Globus pallidus (tissue), 1 donor: ENCODE measurements at regions not wholly inside any gene's neighbourhood (a gene's known extent, or its start where the extent isn't known, plus 50 kb on each side); places are given as distances from the start of the nearest gene placed in this dataset.

Source experiments
- DNase-seq: peaks from one replicate; pipeline ENCODE4 v3.0.0-alpha.2; 2015; ENCODE audit warnings: low spot score

DNA sequence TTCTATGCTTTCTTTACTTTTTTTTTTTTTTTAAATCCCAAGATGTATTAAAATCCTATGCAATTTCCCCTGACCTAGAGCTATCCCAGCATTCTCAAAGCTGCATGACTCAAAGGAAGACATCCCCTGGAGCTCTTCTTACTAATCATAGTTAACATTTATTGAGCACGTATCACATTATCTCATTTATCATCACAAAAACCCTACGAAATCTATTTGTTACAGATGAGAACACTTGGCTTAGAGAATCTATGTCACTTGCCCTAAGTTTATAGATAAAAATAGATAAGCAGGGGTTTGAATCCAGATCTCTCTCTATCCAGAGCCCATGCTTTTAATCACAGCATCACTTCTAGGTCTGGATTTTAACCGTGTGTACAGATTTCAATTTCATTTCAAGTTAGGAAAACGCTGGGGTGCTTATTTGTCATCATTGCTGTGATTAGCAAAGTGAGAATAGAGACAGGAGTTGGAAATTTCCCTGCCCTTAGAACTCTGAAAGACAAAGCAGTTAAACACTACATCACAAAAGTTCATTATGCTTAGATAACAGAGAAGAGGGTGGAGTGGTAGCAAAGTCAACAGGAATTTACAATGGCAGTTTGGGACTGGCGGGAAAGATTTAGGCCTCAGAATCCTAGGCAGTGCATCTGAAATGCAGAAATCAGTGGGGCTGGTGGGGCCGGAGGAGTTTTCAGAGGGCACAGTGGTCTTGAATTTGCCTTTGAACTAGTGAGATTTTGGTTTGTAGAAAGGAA, 177.7 kb upstream of the FRMD6 start:
- DNase-seq = no peak

DNA sequence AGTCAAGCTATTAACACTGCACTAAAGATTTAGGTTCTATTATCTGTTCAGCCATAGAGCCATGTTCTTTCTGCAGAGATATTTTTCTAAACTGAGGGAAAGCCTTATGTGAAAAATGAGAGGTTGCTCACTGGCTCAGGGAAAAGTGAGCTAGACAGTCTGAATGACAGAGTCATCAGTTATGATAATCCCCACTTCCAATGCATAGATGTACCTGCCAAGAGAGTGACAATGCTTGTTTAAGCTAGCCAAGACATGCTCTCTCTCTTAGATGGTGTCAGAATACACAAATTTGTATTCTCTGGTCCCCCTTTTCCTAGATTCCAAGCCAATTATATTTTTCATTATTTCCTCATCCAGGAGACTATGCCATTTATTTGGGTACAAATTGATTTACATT, 176.9 kb upstream of the FRMD6 start:
- no peak for DNase-seq

DNA sequence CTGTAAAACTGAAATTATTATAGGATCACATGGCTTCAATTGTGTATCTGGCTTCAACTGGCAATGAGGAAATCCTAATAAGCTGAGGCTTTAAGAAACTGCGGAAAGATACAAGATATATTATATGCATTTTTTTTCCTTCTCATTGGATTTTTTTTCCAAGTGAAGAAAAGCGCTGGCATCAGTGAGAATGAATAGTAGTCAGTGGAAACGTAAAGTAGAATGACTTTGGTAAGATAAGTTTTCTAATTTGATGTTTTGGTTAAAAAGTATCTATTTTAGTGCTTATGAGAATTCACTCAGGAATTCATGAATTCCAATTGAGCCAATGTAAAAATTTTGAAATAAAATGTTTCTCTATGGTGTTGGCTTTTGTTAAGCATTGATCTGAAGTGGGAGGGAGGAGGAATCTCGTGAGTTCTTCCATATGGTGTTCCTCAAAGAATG, 173.5 kb upstream of the FRMD6 start:
- no peak for DNase-seq

DNA sequence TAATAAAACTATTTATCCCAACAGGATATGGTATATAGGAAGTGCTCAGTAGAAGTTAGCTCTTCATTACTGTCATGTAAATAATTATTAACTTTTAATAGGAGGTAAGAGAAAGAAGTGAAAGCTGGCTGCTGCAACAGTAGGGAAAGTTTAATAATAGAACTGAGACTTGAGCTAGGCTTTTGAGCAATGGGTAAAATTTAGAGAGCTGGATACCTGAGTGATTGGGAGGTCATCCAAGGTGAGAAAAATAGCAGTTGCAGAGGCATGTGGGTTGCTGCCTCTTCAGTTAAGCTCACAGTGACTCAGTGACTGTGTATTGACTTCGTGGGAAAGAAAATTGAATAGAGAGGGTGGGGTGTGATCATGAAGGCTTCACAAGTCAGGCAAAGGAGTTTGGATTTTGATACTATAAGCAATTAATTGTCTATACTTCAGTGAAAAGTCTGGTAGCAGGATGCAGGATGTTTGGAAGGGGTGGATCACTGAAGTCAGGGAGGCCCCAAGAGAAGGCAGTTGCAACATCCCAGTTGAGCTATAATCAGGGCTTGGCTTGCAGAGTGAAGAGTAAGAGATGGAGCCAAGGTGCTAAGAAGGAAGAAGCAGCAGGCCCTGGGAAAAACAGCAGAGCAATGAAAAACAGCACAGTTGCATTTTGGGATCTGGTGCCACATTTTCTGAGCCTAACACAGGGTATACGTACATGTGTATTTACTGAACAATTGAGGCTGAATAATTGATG, 172.0 kb upstream of the FRMD6 start:
- DNase-seq = no peak

DNA sequence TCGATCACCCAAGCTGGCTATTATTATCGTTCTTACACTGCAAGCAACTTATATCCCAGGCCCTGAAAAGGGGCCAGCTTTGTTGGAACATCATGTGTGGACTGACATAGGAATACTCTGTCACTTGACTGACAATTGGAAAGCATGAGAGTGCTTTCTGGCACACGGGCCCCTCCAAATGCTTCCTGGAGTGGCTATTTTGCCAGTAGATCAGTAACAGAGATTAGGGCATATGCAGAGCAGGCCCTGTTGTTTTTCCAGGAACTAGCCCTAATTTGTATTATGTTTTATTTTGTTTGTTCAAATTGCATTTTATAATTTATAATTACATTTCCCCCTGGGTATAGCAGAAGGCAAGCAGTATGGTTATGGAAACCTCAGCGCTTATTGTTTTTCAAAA, 170.1 kb upstream of the FRMD6 start:
- no peak for DNase-seq

DNA sequence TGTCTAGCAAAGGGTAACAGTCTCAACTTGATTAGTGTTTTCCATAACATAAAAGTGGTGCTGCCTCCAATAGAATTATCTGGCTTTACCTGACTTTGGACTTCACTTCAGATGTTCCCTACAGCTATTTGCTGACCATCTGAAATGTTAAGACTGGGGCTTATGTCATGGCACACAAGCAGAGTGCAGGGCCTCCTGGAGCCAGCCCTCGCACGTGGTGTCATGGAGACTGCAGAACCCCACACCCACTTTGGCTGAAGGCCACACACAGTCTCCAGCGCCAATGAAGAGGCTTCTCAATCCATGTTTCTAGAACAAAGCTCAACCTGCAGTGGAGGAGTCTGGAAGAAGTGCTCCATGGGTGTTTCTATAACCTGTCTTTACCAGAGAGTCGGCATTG, 169.6 kb upstream of the FRMD6 start:
- DNase-seq = no peak

DNA sequence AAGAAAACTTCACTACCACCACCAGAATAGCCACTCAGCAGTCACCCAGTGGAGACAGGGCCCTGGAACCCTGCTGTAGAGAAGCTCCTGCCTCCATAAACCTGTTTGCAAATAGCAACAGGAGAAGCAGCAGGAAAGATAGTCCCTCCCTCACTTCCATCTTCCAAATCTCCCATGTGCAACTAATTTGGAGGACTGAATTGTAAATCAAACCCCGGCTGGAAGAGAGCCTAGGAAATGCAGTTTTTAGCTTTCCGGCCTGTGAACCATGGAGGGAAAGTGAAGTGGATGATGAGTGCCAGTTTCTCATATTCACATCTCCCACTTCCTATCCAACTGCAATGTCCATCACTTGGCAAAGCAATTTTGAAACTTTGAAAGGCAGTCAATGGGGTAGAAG, 167.2 kb upstream of the FRMD6 start:
- DNase-seq = no peak

DNA sequence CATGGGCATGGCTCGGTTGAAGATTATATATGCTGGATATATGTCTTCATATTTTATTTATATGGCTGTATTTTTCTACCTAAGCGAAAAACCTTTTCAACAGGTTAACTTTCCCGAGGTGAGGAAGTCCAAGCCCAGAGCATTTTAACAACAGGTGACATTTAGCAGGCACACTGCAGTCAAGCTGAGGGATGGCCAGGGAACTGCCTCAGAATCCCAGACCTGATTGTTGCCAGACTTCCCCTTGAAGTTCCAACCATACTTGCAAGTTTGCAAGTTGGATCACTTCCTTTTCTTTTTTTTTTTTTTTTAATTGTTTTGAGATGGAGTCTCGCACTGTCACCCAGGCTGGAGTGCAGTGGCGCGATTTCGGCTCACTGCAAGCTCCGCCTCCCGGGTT, 166.0 kb upstream of the FRMD6 start:
- DNase-seq = no peak

DNA sequence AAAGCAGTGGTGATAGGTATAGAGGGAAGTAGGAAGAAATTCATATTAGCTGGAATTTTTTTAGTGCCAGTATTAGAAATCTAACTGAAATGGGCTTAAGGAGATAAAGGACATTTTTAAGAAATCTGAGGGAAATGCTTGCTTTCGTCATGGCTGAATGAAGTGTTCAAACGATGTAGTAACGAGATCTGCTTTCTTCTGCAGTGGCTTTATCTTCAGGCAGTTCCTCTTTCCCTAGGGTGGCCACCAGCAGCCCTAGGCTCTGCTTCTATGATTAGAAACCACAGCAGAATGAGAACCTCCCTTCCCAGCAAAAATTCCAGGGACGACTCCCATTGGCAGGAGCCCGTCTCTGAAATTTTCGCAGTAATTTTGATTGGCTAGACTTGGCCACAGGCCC, 163.9 kb upstream of the FRMD6 start:
- DNase-seq = no peak

DNA sequence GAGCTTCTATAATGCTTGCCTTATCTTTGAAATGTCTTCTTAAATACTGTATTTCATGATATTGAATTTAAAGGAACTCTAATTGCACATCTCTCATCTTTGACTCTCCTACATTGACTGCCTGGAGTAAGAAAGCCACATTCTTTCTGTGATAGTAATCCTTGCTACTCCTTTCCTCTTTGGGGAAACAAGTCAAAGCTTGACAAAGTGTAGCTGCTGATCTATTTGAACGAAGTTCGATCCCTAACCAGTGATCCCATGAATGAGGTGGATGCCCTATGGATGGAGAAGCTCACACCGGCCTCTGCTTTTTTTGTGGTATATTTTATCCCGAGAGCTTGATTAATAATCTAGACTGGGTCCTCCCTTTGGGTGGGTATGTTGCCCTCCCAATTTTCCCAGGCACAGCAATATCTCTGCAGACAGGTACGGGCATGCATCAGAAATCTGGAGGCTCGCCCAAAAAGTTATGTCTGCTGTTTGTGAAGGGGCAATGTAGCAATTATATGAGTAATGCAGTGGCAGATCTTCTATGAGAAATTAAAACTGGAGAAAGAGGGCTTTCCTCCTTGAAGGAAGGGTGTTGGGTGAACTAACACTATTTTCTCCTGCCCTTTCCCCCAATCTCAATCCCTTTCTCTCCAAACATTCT, 163.0 kb upstream of the FRMD6 start:
- DNase-seq = no peak

DNA sequence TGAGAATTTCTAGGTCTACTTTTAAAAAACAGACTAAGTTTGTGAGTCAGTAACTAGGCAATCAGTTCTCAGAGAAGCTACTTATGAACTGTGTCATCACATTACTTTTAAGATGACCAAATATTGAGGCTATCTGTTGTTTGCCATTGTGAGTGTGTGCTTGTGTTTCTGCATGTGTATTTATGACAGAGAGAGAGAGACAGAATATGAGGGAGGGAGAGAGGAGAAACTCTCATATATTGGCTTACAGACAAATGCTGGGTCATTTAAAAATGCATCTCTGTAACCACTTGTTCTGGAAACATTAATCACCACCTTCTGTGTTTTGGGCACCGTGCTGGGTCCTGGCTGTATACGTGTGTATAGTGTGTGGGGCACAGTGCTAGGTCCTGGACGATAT, 161.5 kb upstream of the FRMD6 start:
- DNase-seq = no peak

DNA sequence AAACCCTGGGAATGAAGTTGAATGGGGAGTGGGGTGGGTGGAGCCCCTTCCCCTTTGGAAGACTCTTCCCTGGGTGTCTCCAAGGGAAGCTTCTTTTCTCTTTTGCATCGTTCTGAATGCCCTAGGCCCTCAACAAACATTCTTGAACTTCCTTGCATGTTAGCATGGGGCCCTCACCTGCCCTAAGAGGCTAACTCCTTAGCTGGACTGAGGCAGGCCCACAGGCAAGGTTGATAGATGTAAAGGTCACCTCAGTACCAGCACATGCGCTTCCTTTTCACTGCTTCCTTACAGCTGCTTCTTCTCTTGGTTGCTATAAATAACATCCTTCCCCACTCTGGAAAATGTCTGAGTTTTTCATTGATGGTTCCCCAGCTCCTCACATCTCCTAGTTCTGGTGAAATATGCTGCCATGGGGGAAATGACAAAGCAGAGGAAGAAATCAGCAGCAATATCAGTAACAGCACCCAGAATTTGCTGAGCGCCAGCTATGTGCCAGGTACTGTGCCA, 160.6 kb upstream of the FRMD6 start:
- no peak for DNase-seq

DNA sequence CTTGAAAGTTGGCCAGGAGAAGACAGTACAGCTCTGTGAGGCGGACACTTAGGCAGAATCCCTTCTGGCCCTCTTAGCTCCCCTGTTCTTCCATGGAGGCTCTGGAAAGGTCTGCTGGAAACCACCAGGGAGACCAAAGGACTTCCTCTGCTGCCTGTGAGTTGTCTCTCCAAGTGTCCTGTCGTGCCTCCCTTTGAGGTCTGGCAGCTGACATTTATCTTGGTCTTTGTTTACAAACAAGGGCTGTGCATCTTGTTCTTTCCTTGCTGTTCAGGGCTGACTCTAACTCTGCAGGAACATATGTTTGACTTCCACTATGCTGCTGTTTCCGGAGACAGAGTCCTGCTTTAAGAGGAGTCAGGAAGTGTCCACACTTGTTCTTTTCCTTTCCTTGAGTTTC, 159.9 kb upstream of the FRMD6 start:
- DNase-seq = no peak

DNA sequence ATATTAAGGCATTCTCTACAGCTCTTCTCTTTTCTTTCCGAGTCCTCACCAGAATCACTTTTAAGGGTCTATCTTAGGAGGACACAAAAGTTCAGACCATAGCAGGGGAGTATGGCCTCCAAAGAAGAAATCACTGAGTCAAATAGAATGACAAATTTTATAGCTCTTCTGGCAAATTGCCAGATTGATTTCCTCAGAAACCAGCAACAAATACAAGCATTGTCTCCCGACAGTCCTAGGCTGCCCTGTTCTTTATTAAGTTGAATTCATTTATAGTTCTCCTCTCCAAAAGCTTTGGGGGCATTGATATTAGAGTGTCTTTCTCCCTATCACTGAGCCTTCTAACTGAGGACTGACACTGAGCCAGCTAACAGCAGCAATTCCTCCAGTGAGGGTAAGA, 156.4 kb upstream of the FRMD6 start:
- DNase-seq = no peak

DNA sequence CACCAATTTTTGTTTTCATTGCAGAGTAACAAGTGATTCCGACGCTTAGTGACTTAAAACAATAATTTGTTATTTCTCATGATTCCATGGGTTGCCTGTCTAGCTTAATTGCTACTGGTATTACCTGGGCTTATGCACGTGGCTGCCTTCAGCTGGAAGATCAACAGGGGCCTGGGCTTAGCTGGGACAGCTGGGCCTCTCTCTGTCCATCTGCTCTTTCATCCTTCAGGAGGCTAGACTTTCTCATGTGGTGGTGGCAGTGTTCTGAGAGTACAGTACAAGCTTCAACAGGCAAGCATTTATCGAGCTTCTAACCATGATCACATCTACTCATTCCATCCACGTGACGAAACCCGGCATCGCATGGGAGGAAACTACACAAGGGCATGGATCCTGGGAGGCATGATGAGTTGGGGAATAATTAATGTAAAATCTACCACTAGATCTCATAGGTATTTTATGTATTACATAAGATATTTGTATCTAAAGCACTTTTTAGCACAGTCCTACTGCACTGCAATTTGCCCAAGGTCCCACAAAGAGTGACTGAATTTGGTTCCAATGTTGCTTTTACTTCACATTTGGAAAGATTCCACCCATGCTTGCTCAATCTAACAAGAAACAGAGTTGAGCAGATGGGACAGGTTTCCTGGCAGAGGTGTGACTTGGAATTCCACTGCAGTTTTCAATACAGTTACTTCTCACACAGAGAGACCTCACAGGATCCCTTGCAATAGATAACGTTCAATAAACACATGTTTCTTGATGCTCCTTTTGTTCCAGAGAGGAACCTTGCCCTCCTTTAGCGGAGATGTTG, 153.1 kb upstream of the FRMD6 start:
- DNase-seq = no peak

DNA sequence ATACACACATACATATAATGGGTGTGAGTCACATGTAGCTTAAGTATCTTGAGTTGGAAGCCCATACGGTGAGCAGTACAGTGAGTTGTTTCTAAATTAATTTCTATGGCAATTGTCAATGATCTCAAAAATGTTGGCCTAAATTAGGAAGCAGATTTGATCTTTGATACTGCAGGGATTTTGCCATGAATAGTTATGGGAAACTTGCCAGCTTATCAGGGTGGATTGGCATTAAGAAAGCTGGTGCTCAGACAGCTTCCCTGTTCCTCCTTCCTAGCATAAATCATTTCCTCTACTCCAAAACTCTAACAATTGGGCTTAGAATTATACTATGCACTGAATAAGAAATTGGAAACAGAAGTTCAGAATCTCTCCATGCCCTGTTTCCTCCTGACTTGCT, 150.9 kb upstream of the FRMD6 start:
- no peak for DNase-seq

DNA sequence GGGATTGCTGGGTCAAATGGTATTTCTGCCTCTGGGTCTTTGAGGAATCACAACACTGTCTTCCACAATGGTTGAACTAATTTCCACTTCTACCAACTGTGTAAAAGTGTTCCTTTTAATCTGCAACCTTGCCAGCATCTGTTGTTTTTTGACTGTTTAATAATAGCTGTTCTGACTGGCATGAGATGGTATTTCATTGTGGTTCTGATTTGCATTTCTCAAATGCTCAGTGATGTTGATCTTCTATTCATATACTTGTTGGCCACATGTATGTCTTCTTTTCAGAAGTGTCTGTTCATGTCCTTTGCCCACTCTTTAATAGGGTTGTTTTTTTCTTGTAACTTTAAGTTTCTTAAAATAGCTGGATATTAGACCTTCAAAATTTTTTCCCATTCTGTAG, 150.0 kb upstream of the FRMD6 start:
- no peak for DNase-seq

DNA sequence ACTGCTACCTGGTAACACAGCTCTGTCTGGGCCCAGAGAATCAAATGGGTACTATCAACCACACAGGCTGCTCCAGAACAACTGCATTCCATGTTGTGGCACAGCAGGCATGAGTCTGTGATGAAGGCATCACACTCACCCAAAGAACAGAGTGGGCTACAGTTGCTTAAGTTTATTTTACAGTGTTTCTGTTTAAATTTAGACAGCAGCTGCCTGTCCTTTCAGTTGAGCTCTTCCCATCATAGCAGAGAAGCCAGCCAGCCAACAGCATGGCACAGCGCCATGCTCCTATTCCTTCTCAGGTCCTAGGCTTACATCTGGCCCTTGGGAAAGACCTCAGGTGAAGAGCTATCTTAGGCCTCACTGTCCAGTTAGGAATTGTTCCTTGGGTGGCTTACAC, 147.0 kb upstream of the FRMD6 start:
- no peak for DNase-seq

DNA sequence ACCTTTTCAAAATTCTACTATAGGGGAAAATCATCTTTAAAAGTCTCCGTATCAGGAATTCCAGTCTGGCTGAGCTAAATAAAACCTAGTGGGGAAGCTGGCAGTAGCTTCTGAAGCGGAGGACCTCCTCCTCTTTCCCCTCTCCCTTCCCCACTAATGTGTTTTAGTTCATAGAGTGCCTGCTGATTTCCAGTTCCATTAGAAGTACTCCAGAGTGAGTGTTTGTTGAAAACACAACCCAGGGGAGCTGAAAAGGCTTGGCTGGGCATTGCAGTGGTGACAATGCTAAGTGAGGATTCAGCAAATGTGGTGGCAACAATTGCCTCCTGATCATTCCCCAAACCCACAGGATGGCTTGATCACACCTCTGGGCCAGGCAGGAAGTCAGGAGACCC, 144.2 kb upstream of the FRMD6 start:
- no peak for DNase-seq

DNA sequence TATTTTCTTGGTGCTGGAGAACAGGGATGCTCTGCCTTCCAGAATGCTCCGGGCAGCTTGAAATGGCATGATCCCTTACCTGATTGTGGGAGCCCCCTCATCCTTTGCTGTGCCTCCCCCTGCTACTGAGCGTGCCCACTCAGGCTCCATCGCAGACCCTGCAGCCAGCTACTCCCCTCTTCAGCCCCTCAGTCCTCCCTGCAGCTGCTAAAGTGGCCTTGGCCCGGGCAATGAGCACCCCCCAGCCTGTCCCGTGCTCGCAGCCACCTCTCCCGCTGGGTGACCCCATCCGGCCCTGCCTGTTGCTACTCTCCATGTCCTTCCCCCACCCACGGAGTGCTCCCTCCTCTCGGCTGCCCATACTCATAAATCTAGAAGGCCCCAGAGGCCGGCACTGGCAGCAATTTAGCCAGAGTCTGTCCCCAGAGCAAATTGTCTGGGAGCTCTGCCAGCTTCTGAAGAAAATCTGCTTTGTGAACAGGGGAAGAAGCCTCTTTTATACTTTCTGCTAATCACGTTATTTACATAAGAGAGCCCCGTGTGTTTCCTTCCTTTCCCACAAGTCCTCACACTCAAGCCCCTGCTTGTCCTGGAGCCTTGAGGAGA, 143.7 kb upstream of the FRMD6 start:
- peak; percentile 82 for DNase-seq

DNA sequence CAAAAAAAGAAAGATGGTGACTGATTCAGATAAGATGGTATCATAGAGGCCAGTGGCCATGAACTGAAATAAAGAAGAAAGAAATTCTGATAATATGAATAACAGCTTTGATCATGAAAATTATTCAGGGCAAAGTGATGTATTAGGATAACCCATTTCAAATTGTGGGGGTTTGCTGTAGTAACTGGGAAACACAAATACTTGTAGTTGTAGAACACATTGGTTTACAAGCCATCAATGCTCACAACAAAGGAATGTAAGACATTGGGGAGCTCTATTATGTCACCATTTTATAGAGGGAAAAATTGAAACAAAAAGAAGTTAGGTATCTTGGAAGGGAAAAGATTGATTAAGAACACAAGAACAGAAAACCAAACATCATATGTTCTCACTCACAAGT, 140.4 kb upstream of the FRMD6 start:
- DNase-seq = no peak

DNA sequence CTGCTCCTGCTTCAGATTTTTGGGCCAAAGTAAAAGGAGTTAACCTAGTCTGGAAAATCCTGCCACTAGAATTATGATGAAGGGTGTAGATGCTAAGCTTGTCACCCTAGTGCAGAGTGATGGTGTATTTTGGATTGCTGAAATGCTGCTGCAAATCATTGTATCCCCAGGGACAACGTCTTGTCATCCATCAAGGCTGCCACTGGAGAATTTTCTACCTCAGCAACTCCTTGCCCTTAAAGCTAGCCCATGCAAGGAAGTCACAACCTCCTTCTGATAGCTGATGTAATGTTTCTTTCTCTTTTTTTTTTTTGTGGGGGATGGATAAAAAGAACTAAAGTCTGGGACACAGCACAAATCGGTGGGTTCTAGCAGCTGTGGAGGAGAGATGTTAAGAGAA, 139.4 kb upstream of the FRMD6 start:
- DNase-seq = no peak
